GM19372 (cell line): ENCODE measurements at regions not wholly inside any gene's neighbourhood (a gene's known extent, or its start where the extent isn't known, plus 50 kb on each side); places are given as distances from the start of the nearest gene placed in this dataset.

ENCODE experiments used
- ATAC-seq: cut with Tn5 transposase; IDR thresholded peaks from one replicate; pipeline ENCODE4 v1.9.1; 2021; ENCODE audit warnings: mild to moderate bottlenecking, low read depth, moderate library complexity; ENCODE audit not compliant: unreplicated experiment

GRCh38 chr18:77967791-77968190 lies 718.1 kb downstream of the GALR1 start:
- ATAC-seq: no peak

GRCh38 chr18:77969972-77970371 lies 720.3 kb downstream of the GALR1 start:
- ATAC-seq: no peak

GRCh38 chr18:77970814-77971213 lies 721.2 kb downstream of the GALR1 start:
- ATAC-seq: no peak

- ATAC-seq: no peak
These were observed 724.1 kb downstream of the GALR1 start for GRCh38 chr18:77973745-77974144.

GRCh38 chr18:77974329-77974728 lies 724.7 kb downstream of the GALR1 start:
- ATAC-seq: no peak

GRCh38 chr18:77977331-77977730 lies 727.7 kb downstream of the GALR1 start:
- no peak for ATAC-seq

GRCh38 chr18:77980275-77980674 lies 730.6 kb downstream of the GALR1 start:
- no peak for ATAC-seq

- ATAC-seq: no peak
These were observed 732.2 kb downstream of the GALR1 start for GRCh38 chr18:77981874-77982273.

- no peak for ATAC-seq
These were observed 733.6 kb downstream of the GALR1 start for GRCh38 chr18:77983270-77983669.

- no peak for ATAC-seq
These were observed 734.5 kb downstream of the GALR1 start for GRCh38 chr18:77984178-77984577.

GRCh38 chr18:77984833-77985232 lies 735.2 kb downstream of the GALR1 start:
- ATAC-seq: no peak

GRCh38 chr18:77985526-77986281 lies 736.1 kb downstream of the GALR1 start:
- no peak for ATAC-seq

- no peak for ATAC-seq
These were observed 740.5 kb downstream of the GALR1 start for GRCh38 chr18:77990131-77990530.

GRCh38 chr18:77990901-77991300 lies 741.3 kb downstream of the GALR1 start:
- no peak for ATAC-seq

GRCh38 chr18:77992057-77992456 lies 742.4 kb downstream of the GALR1 start:
- no peak for ATAC-seq

- no peak for ATAC-seq
These were observed 743.7 kb downstream of the GALR1 start for GRCh38 chr18:77993188-77993981.

GRCh38 chr18:77995593-77995992 lies 745.9 kb downstream of the GALR1 start:
- no peak for ATAC-seq

GRCh38 chr18:77996737-77997136 lies 747.1 kb downstream of the GALR1 start:
- no peak for ATAC-seq

- ATAC-seq: no peak
These were observed 752.2 kb downstream of the GALR1 start for GRCh38 chr18:78001811-78002210.

GRCh38 chr18:78006006-78006773 lies 756.5 kb downstream of the GALR1 start:
- no peak for ATAC-seq

- no peak for ATAC-seq
These were observed 757.2 kb downstream of the GALR1 start for GRCh38 chr18:78006774-78007260.
